Kidney tubule cell (primary cell): ENCODE measurements at regions not wholly inside any gene's neighbourhood (a gene's known extent, or its start where the extent isn't known, plus 50 kb on each side); places are given as distances from the start of the nearest gene placed in this dataset.
A peak's percentile ranks its signal among the peaks of the same experiment; 100 is the strongest.
"Not testable (repeated sequence)": the region's sequence is repeated elsewhere in the genome, so short reads cannot be mapped to it uniquely, and the experiment has no call there.

Source experiments
- DNase-seq: peaks from one replicate; pipeline ENCODE4 v3.0.0-alpha.2; 2018; ENCODE audit warnings: low spot score

GRCh38 chr2:174697255-174697654 is 67.0 kb downstream of the CHRNA1 start:
- peak; percentile 70 for DNase-seq

- no peak for DNase-seq
Measured at GRCh38 chr2:174694920-174695319, 69.4 kb downstream of the CHRNA1 start.

- DNase-seq = no peak
Measured at GRCh38 chr2:174694196-174694878, 69.9 kb downstream of the CHRNA1 start.

- DNase-seq = no peak
Measured at GRCh38 chr2:174693344-174693743, 70.9 kb downstream of the CHRNA1 start.

GRCh38 chr2:174692256-174692919 is 71.9 kb downstream of the CHRNA1 start:
- no peak for DNase-seq

GRCh38 chr2:174691201-174691779 is 73.0 kb downstream of the CHRNA1 start:
- peak; percentile 69 for DNase-seq

- no peak for DNase-seq
Measured at GRCh38 chr2:174690026-174690425, 74.2 kb downstream of the CHRNA1 start.

- DNase-seq = peak; percentile 46
Measured at GRCh38 chr2:174688079-174688478, 76.2 kb downstream of the CHRNA1 start.

- DNase-seq = peak; percentile 6
Measured at GRCh38 chr2:174686430-174686829, 77.8 kb downstream of the CHRNA1 start.

GRCh38 chr2:174683392-174683759 is 80.9 kb downstream of the CHRNA1 start:
- DNase-seq = peak; percentile 30

- DNase-seq = peak; percentile 56
Measured at GRCh38 chr2:174682578-174683391, 81.5 kb downstream of the CHRNA1 start.

- DNase-seq = peak; percentile 31
Measured at GRCh38 chr2:174682007-174682577, 82.2 kb downstream of the CHRNA1 start.

GRCh38 chr2:174681099-174682006 is 82.9 kb downstream of the CHRNA1 start:
- DNase-seq = peak; percentile 22

- no peak for DNase-seq
Measured at GRCh38 chr2:174680221-174680620, 82.6 kb upstream of the WIPF1 start.

GRCh38 chr2:174678395-174678794 is 80.8 kb upstream of the WIPF1 start:
- DNase-seq = no peak

- no peak for DNase-seq
Measured at GRCh38 chr2:174675615-174676014, 78.0 kb upstream of the WIPF1 start.

- DNase-seq = no peak
Measured at GRCh38 chr2:174673876-174674275, 76.3 kb upstream of the WIPF1 start.

- DNase-seq = no peak
Measured at GRCh38 chr2:174673440-174673839, 75.8 kb upstream of the WIPF1 start.

- not testable (repeated sequence) for DNase-seq
Measured at GRCh38 chr2:174671532-174671931, 73.9 kb upstream of the WIPF1 start.

GRCh38 chr2:174670446-174670845 is 72.8 kb upstream of the WIPF1 start:
- DNase-seq = no peak

- no peak for DNase-seq
Measured at GRCh38 chr2:174669336-174669735, 71.7 kb upstream of the WIPF1 start.
